Vagina (tissue), 2 donors: ENCODE measurements at regions not wholly inside any gene's neighbourhood (a gene's known extent, or its start where the extent isn't known, plus 50 kb on each side); places are given as distances from the start of the nearest gene placed in this dataset.

Experiments used
- POLR2A ChIP-seq, 2 donors: fragments of 450-650 bp; IDR thresholded peaks; one replicate each; pipeline ENCODE4 v1.6.1; 2017; ENCODE audit warnings: antibody characterized with exemption in 2 of 2, mild to moderate bottlenecking in 2 of 2, moderate library complexity in 2 of 2
- POLR2AphosphoS5 ChIP-seq, 2 donors: sonication (generic); formaldehyde crosslinking; IDR thresholded peaks; one replicate each; pipeline ENCODE4 v1.9.0; 2017; ENCODE audit warnings: antibody characterized with exemption in 2 of 2, mild to moderate bottlenecking in 2 of 2, low read depth in 1 of 2; ENCODE audit not compliant: insufficient read depth in 1 of 2
- TF ChIP-seq, protein P1 (sequence below), 3 experiments: fragments of 450-650 bp in 2 of 3; fragments of 200-600 bp in 1 of 3; sonication (generic) in 1 of 3; IDR thresholded peaks; one replicate each; pipeline ENCODE4 v1.5.1; 2017 to 2019; ENCODE audit warnings: antibody characterized with exemption in 3 of 3, mild to moderate bottlenecking in 2 of 3, moderate library complexity in 2 of 3

DNA sequence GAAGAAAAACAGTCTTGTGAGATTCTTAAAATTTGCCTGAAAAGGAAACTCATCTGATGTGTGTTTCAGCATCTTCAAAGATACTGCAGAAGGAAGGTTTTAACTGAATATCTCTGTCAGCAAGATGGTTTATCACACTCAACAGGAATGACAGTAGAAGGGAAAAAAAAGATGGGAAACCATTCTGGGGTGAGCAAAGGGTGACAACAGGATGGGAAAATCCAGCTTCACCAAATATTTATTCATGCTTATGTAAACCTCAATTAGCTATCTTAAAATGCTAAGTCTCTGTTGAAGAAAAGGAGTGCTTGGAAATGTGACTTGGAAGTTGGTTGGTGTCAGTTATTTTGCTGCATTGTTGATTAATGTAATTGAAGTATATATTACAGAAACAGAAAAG lies 82.2 kb downstream of the FZD1 start:
- TF ChIP-seq POLR2A (IDR thresholded peaks at IDR 0.05) (no peak), POLR2AphosphoS5 (IDR thresholded peaks at IDR 0.05; ENCODE audit: insufficient read depth in 1 of 2, low read depth in 1 of 2) (no peak)
- TF ChIP-seq, protein P1, sequence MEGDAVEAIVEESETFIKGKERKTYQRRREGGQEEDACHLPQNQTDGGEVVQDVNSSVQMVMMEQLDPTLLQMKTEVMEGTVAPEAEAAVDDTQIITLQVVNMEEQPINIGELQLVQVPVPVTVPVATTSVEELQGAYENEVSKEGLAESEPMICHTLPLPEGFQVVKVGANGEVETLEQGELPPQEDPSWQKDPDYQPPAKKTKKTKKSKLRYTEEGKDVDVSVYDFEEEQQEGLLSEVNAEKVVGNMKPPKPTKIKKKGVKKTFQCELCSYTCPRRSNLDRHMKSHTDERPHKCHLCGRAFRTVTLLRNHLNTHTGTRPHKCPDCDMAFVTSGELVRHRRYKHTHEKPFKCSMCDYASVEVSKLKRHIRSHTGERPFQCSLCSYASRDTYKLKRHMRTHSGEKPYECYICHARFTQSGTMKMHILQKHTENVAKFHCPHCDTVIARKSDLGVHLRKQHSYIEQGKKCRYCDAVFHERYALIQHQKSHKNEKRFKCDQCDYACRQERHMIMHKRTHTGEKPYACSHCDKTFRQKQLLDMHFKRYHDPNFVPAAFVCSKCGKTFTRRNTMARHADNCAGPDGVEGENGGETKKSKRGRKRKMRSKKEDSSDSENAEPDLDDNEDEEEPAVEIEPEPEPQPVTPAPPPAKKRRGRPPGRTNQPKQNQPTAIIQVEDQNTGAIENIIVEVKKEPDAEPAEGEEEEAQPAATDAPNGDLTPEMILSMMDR (IDR thresholded peaks at IDR 0.05): no peak
